ENCODE measurements at regions not wholly inside any gene's neighbourhood (a gene's known extent, or its start where the extent isn't known, plus 50 kb on each side); places are given as distances from the start of the nearest gene placed in this dataset.

DNA sequence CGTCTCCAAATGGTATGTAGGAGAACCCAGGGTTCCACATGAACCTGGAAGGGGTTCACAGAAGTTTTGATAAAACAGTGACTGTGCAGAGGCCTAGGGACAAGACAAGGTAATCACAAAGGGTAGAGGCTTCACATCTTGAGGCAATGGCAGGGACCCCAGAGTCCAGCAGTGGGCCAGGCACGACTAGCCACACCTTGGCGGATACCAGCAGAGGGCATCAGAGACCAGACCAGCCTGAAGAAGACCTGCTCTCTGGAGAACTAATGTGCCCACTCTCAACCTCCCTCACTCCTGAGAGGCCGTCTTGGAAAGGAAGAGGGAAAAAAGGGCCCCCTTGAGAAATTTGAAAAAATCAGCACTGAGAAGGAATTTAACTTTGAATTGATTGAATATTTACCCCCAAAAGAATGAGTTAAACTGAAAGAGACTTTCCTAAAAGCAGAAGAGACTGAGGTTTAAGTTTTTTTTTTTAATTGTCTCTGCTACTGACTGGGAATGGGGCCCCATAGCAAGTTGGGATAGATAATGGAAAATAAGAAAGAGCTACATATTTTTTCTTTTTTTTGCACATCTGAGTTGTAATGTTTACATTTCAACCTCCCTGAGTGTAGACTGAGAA, 243.8 kb upstream of the JADE1 start:
- intact Hi-C loops (cut with micrococcal nuclease): loop anchor here (1.0 to 2.0 kb wide), 2 partner anchors 297 to 374 kb away; no protein-coding TSS in a partner anchor
- H3K27ac Mint-ChIP-seq: no peak overlapping the region
- CTCF ChIA-PET: no interaction called here
- DNase-seq: no peak
- TF ChIP-seq, protein P1, sequence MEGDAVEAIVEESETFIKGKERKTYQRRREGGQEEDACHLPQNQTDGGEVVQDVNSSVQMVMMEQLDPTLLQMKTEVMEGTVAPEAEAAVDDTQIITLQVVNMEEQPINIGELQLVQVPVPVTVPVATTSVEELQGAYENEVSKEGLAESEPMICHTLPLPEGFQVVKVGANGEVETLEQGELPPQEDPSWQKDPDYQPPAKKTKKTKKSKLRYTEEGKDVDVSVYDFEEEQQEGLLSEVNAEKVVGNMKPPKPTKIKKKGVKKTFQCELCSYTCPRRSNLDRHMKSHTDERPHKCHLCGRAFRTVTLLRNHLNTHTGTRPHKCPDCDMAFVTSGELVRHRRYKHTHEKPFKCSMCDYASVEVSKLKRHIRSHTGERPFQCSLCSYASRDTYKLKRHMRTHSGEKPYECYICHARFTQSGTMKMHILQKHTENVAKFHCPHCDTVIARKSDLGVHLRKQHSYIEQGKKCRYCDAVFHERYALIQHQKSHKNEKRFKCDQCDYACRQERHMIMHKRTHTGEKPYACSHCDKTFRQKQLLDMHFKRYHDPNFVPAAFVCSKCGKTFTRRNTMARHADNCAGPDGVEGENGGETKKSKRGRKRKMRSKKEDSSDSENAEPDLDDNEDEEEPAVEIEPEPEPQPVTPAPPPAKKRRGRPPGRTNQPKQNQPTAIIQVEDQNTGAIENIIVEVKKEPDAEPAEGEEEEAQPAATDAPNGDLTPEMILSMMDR (IDR thresholded peaks at IDR 0.05): no peak
- H3K9me3 Mint-ChIP-seq: no peaks in the 10 kb centered on the region
- ATAC-seq (ENCODE audit: low read depth): no peak
- H3K36me3 Mint-ChIP-seq (ENCODE audit: low read depth): no peaks in the 10 kb centered on the region
- no peaks in the 10 kb centered on the region for H3K4me1 Mint-ChIP-seq
- H3K27me3 Mint-ChIP-seq: peaks cover 6% of the 10 kb centered on the region
- POLR2A ChIA-PET: no interaction called here
- no peak overlapping the region for H3K4me3 Mint-ChIP-seq

DNA sequence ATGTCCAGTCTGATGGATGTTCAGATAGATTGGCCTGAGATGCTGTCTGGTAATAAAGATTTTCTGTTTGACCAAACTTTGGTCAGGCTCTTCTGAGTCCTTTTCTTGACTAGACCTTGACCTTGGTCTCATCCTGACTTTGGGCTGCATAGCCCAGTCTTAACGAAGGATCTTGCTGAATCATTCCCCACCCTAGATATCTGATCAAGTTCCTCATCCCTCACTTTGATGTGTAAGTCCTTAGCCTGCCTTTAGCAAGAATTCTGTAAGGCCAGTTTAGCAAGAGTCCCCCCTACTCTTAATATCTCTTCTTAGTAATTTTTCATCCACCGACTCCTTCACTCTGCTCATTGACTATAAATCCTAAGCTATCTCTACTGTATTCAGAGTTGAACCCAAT, 244.4 kb upstream of the JADE1 start:
- DNase-seq (no peak), ATAC-seq (ENCODE audit: low read depth) (no peak)
- Mint-ChIP-seq H3K4me3 (no peak overlapping the region), H3K36me3 (ENCODE audit: low read depth) (no peaks in the 10 kb centered on the region), H3K9me3 (no peaks in the 10 kb centered on the region), H3K4me1 (no peaks in the 10 kb centered on the region), H3K27ac (no peak overlapping the region), H3K27me3 (peaks cover 6% of the 10 kb centered on the region)
- ChIA-PET POLR2A (no interaction called here), CTCF (interaction anchor here (1.3 kb wide), 1 partner anchor 9 kb away, joined by 3 read pairs; no protein-coding TSS in a partner anchor)
- intact Hi-C loops (cut with micrococcal nuclease): loop anchor here (1.0 kb wide), 1 partner anchor 374 kb away; no protein-coding TSS in a partner anchor
- TF ChIP-seq, protein P1 (IDR thresholded peaks at IDR 0.05): no peak

DNA sequence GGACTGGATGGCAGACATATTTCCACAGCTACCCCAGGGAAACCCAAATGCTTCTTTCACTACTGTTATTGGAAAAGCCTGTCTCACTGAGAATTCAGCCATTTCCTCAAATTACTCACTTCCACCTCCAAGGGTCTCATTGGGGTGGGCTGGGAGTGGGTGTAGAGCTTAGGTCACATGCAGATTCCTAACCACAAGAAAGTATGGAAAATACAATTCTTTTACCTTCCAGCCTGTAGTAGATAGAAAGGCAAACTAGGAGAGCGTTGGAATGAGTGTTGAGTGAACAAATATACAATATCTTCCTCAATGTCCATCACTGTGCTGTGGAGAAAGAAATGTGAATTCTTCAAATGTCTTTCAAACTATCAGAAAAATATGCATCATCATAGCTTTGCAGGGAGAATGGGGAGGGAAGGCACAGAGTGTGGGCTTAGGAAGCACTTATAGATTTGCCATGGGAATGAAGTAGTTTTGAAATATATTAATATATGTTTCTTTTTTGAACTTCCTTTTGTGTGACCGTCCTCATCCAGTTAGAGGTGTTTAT, 245.3 kb upstream of the JADE1 start:
- DNase-seq (no peak), ATAC-seq (ENCODE audit: low read depth) (no peak)
- H3K9me3 Mint-ChIP-seq: no peaks in the 10 kb centered on the region
- no peaks in the 10 kb centered on the region for H3K36me3 Mint-ChIP-seq (ENCODE audit: low read depth)
- TF ChIP-seq, protein P1 (IDR thresholded peaks at IDR 0.05): no peak
- H3K27ac Mint-ChIP-seq: no peak overlapping the region
- no peaks in the 10 kb centered on the region for H3K4me1 Mint-ChIP-seq
- no peak overlapping the region for H3K4me3 Mint-ChIP-seq
- intact Hi-C loops (cut with micrococcal nuclease): no loop called here
- CTCF ChIA-PET: interaction anchor here (1.3 kb wide), 1 partner anchor 10 kb away, joined by 3 read pairs; no protein-coding TSS in a partner anchor
- peaks cover 6% of the 10 kb centered on the region for H3K27me3 Mint-ChIP-seq
- POLR2A ChIA-PET: no interaction called here

DNA sequence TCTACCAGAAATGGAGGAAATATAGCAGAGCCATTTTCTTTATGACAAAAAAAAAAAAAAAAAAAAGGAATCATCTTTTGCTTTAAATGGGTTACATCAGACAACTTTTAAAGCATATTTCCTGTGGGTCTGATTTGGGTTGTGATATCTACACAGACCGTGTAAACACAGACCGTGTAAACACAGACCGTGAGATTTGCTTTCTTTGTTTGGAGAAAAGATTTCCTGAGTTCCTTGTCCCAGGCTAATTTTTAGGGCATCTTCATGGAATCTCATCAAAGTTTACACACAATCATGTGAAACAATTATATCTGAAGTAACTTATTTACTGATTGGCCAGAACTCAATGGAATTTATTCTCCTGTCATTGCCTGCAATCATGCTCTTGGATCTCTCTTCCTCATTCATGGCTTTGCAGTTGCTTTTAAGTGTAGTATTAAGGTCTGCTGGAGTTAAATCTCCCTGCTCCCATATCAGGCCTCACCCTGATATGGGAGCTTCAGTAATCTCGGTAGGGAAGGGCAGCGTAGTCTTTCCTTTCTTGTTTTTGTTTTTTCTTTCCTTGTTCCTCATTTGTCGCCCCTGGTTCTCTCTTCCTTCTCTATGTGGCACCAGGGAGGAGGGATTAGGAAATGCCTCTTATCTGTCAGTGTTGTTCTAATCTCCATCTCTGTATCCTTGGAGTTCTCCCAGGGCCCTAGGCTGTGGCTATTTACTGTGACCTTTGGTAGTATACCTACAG, 248.6 kb upstream of the JADE1 start:
- TF ChIP-seq, protein P1 (IDR thresholded peaks at IDR 0.05): no peak
- Mint-ChIP-seq H3K9me3 (no peaks in the 10 kb centered on the region), H3K4me1 (no peaks in the 10 kb centered on the region), H3K27ac (no peak overlapping the region), H3K36me3 (ENCODE audit: low read depth) (no peaks in the 10 kb centered on the region), H3K27me3 (peaks cover 2% of the 10 kb centered on the region), H3K4me3 (no peak overlapping the region)
- POLR2A ChIA-PET: no interaction called here
- intact Hi-C loops (cut with micrococcal nuclease): no loop called here
- DNase-seq: no peak
- ATAC-seq (ENCODE audit: low read depth): no peak
- CTCF ChIA-PET: no interaction called here

All from activated B cell treated with CpG ODN at 0.5 μM for 24 hours (primary cell).